WTC11 (cell line): ENCODE measurements at regions not wholly inside any gene's neighbourhood (a gene's known extent, or its start where the extent isn't known, plus 50 kb on each side); places are given as distances from the start of the nearest gene placed in this dataset.

ENCODE experiments used
- ATAC-seq: fragments of 200-7000 bp; cut with Tn5 transposase; 2 replicates; pipeline ENCODE4 v1.10.0; 2021; ENCODE audit warnings: mild to moderate bottlenecking, moderate library complexity
- CTCF ChIA-PET: fragments of 300-600 bp; sonication (Branson Sonifier 250); formaldehyde crosslinking; loops from one replicate; lab custom pipeline; 2021; ENCODE audit warnings: antibody characterized with exemption; lab: Charles Lee
- POLR2A ChIA-PET: fragments of 350-600 bp; sonication (Branson Sonifier 250); formaldehyde crosslinking; loops from one replicate; lab custom pipeline; 2021; ENCODE audit warnings: antibody characterized with exemption; lab: Charles Lee
- DNase-seq: peaks from one replicate; pipeline ENCODE4 v3.0.0; 2021; ENCODE audit warnings: low spot score
- H3K27ac Mint-ChIP-seq: 2 replicates; pipeline ENCODE4 v1.8.0; 2021; ENCODE audit warnings: mixed read lengths
- H3K27me3 Mint-ChIP-seq: 2 replicates; pipeline ENCODE4 v1.8.0; 2021; ENCODE audit warnings: low read depth, mild to moderate bottlenecking, moderate library complexity, mixed read lengths
- H3K36me3 Mint-ChIP-seq: 2 replicates; pipeline ENCODE4 v1.8.0; 2021; ENCODE audit warnings: mixed read lengths
- H3K4me1 Mint-ChIP-seq: 2 replicates; pipeline ENCODE4 v1.8.0; 2022; ENCODE audit warnings: mixed read lengths
- H3K4me3 Mint-ChIP-seq: 2 replicates; pipeline ENCODE4 v1.8.0; 2021; ENCODE audit warnings: mild to moderate bottlenecking, moderate library complexity, mixed read lengths
- H3K9me3 Mint-ChIP-seq: 2 replicates; pipeline ENCODE4 v1.8.0; 2021; ENCODE audit warnings: mixed read lengths
- CBFB ChIP-seq: sonication (generic); formaldehyde crosslinking; IDR thresholded peaks from 2 replicates; pipeline ENCODE4 v1.8.1; 2022; ENCODE audit warnings: mild to moderate bottlenecking, low read depth, missing genetic modification reagents
- CREM ChIP-seq: sonication (generic); formaldehyde crosslinking; IDR thresholded peaks from 2 replicates; pipeline ENCODE4 v1.8.1; 2022; ENCODE audit warnings: mild to moderate bottlenecking, missing genetic modification reagents, moderate library complexity
- FOXJ3 ChIP-seq: sonication (generic); formaldehyde crosslinking; IDR thresholded peaks from 2 replicates; pipeline ENCODE4 v1.9.0; 2021; ENCODE audit warnings: missing genetic modification reagents, mild to moderate bottlenecking, borderline replicate concordance
- GTF2I ChIP-seq: fragments of 250-450 bp; sonication (Bioruptor Pico); conservative IDR thresholded peaks from 2 replicates; pipeline ENCODE4 v1.4.0; 2021; ENCODE audit warnings: mild to moderate bottlenecking
- IRF2 ChIP-seq: sonication (generic); formaldehyde crosslinking; IDR thresholded peaks from 2 replicates; pipeline ENCODE4 v1.8.0; 2022; ENCODE audit warnings: low read depth, missing genetic modification reagents, borderline replicate concordance
- MAX ChIP-seq: sonication (generic); formaldehyde crosslinking; IDR thresholded peaks from 2 replicates; pipeline ENCODE4 v1.8.0; 2022; ENCODE audit warnings: mild to moderate bottlenecking, missing genetic modification reagents
- NFYB ChIP-seq: sonication (generic); formaldehyde crosslinking; conservative IDR thresholded peaks from 2 replicates; pipeline ENCODE4 v1.8.0; 2022; ENCODE audit warnings: low read depth, missing genetic modification reagents
- NR3C1 ChIP-seq: sonication (generic); formaldehyde crosslinking; conservative IDR thresholded peaks from 2 replicates; pipeline ENCODE4 v1.8.1; 2023; ENCODE audit warnings: low read depth, mild to moderate bottlenecking, missing genetic modification reagents
- PRRX2 ChIP-seq: fragments of 250-450 bp; sonication (Bioruptor Pico); IDR thresholded peaks from 2 replicates; pipeline ENCODE4 v1.8.0; 2021; ENCODE audit warnings: mild to moderate bottlenecking
- STAT6 ChIP-seq: sonication (generic); formaldehyde crosslinking; conservative IDR thresholded peaks from 2 replicates; pipeline ENCODE4 v1.8.1; 2023; ENCODE audit warnings: mild to moderate bottlenecking, low read depth, missing genetic modification reagents, moderate library complexity
- ZNF138 ChIP-seq: sonication (generic); formaldehyde crosslinking; conservative IDR thresholded peaks from 2 replicates; pipeline ENCODE4 v1.8.1; 2022; ENCODE audit warnings: mild to moderate bottlenecking, moderate library complexity, missing genetic modification reagents
- TF ChIP-seq, protein P1 (sequence below): sonication (generic); formaldehyde crosslinking; IDR thresholded peaks from 2 replicates; pipeline ENCODE4 v1.8.1; 2022; ENCODE audit warnings: low read depth, mild to moderate bottlenecking, moderate library complexity, missing genetic modification reagents, borderline replicate concordance
- TF ChIP-seq, protein P2 (sequence below): sonication (generic); formaldehyde crosslinking; IDR thresholded peaks from 2 replicates; pipeline ENCODE4 v1.8.1; 2022; ENCODE audit warnings: mild to moderate bottlenecking, missing genetic modification reagents, moderate library complexity, borderline replicate concordance
- TF ChIP-seq, protein P3 (sequence below): sonication (generic); formaldehyde crosslinking; IDR thresholded peaks from 2 replicates; pipeline ENCODE4 v1.8.0; 2022; ENCODE audit warnings: mild to moderate bottlenecking, missing genetic modification reagents
- TF ChIP-seq, protein P4 (sequence below): sonication (generic); formaldehyde crosslinking; IDR thresholded peaks from 2 replicates; pipeline ENCODE4 v1.8.1; 2023; ENCODE audit warnings: mild to moderate bottlenecking, moderate library complexity, missing genetic modification reagents
- TF ChIP-seq, protein P5 (sequence below): fragments of 250-450 bp; sonication (Bioruptor Pico); conservative IDR thresholded peaks from 2 replicates; pipeline ENCODE4 v1.9.0; 2021; ENCODE audit warnings: mild to moderate bottlenecking
- TF ChIP-seq, protein P6 (sequence below): sonication (generic); formaldehyde crosslinking; IDR thresholded peaks from 2 replicates; pipeline ENCODE4 v1.8.0; 2022; ENCODE audit warnings: missing genetic modification reagents

DNA sequence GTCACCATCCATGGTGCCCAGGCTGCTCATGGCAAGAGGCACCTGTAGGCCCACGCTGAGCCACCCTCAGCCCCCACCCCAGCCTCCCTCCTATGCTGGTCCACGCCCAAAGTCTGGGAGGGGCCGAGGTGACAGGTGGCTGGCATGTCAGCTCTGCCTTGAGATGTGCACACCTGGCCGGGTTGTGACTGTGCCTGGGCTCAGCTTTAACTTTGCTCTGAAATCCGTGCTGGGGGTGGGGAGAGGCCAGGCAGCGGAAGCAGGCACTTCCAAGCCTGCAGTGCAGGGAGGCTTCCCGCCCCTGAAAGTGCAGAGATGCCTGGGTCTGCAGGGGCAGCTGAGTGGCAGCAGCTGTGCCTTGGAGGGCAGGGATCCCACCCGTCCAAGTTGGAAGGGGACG is 1124.8 kb downstream of the SI start:
- Mint-ChIP-seq H3K36me3 (no peaks in the 10 kb centered on the region), H3K9me3 (peaks cover 6% of the 10 kb centered on the region)
- CTCF ChIA-PET: no interaction called here

More for the DNA sequence above, 1124.8 kb downstream of the SI start:
- ATAC-seq (no peak), DNase-seq (no peak)
- no peak overlapping the region for H3K27ac Mint-ChIP-seq
- no peaks in the 10 kb centered on the region for H3K27me3 Mint-ChIP-seq
- H3K4me3 Mint-ChIP-seq: no peak overlapping the region
- no peak for TF ChIP-seq CREM (CRISPR knock-in tag)
- TF ChIP-seq, protein P1, sequence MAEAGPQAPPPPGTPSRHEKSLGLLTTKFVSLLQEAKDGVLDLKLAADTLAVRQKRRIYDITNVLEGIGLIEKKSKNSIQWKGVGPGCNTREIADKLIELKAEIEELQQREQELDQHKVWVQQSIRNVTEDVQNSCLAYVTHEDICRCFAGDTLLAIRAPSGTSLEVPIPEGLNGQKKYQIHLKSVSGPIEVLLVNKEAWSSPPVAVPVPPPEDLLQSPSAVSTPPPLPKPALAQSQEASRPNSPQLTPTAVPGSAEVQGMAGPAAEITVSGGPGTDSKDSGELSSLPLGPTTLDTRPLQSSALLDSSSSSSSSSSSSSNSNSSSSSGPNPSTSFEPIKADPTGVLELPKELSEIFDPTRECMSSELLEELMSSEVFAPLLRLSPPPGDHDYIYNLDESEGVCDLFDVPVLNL (CRISPR knock-in tag): no peak
- TF ChIP-seq, protein P2, sequence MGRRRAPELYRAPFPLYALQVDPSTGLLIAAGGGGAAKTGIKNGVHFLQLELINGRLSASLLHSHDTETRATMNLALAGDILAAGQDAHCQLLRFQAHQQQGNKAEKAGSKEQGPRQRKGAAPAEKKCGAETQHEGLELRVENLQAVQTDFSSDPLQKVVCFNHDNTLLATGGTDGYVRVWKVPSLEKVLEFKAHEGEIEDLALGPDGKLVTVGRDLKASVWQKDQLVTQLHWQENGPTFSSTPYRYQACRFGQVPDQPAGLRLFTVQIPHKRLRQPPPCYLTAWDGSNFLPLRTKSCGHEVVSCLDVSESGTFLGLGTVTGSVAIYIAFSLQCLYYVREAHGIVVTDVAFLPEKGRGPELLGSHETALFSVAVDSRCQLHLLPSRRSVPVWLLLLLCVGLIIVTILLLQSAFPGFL (CRISPR knock-in tag): no peak
- TF ChIP-seq, protein P3, sequence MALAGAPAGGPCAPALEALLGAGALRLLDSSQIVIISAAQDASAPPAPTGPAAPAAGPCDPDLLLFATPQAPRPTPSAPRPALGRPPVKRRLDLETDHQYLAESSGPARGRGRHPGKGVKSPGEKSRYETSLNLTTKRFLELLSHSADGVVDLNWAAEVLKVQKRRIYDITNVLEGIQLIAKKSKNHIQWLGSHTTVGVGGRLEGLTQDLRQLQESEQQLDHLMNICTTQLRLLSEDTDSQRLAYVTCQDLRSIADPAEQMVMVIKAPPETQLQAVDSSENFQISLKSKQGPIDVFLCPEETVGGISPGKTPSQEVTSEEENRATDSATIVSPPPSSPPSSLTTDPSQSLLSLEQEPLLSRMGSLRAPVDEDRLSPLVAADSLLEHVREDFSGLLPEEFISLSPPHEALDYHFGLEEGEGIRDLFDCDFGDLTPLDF (CRISPR knock-in tag): no peak
- no peak for TF ChIP-seq FOXJ3
- no peak for TF ChIP-seq MAX (CRISPR knock-in tag)
- no peak for TF ChIP-seq NR3C1 (CRISPR knock-in tag)
- TF ChIP-seq IRF2 (CRISPR knock-in tag): no peak
- TF ChIP-seq NFYB (CRISPR knock-in tag): no peak
- TF ChIP-seq, protein P4, sequence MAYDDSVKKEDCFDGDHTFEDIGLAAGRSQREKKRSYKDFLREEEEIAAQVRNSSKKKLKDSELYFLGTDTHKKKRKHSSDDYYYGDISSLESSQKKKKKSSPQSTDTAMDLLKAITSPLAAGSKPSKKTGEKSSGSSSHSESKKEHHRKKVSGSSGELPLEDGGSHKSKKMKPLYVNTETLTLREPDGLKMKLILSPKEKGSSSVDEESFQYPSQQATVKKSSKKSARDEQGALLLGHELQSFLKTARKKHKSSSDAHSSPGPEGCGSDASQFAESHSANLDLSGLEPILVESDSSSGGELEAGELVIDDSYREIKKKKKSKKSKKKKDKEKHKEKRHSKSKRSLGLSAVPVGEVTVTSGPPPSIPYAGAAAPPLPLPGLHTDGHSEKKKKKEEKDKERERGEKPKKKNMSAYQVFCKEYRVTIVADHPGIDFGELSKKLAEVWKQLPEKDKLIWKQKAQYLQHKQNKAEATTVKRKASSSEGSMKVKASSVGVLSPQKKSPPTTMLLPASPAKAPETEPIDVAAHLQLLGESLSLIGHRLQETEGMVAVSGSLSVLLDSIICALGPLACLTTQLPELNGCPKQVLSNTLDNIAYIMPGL (CRISPR knock-in tag): no peak
- TF ChIP-seq, protein P5, sequence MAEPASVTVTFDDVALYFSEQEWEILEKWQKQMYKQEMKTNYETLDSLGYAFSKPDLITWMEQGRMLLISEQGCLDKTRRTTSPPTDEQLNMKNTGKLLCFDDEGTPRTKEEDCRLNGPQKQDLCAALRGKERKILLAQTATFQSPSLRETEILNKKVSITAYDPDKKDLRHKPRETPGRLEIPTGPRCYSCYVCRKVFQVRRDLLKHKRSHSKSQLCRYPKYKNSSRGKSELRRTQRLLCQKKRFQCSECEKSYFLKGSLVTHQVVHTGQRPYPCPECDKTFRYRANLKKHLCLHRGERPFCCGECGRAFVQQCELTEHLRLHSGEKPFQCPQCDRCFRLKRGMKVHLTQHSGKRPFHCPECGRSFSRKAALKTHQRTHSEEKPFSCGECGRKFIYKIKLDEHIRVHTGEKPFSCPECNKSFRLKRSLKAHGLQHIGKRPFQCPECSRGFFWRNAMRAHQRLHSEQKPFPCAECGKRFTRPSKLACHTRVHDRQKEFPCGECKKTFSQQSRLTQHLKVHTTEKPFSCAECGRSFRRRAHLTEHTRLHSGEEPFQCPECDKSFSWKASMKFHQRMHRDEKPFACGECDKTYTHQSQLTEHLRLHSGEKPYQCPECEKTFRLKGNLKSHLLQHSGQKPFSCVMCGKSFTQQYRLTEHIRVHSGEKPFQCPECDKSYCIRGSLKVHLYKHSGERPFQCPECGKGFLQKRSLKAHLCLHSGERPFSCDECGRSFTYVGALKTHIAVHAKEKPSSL (CRISPR knock-in tag): no peak
- TF ChIP-seq STAT6 (CRISPR knock-in tag): no peak
- TF ChIP-seq PRRX2: no peak
- no peak for TF ChIP-seq GTF2I
- no peak for TF ChIP-seq ZNF138 (CRISPR knock-in tag)
- TF ChIP-seq, protein P6, sequence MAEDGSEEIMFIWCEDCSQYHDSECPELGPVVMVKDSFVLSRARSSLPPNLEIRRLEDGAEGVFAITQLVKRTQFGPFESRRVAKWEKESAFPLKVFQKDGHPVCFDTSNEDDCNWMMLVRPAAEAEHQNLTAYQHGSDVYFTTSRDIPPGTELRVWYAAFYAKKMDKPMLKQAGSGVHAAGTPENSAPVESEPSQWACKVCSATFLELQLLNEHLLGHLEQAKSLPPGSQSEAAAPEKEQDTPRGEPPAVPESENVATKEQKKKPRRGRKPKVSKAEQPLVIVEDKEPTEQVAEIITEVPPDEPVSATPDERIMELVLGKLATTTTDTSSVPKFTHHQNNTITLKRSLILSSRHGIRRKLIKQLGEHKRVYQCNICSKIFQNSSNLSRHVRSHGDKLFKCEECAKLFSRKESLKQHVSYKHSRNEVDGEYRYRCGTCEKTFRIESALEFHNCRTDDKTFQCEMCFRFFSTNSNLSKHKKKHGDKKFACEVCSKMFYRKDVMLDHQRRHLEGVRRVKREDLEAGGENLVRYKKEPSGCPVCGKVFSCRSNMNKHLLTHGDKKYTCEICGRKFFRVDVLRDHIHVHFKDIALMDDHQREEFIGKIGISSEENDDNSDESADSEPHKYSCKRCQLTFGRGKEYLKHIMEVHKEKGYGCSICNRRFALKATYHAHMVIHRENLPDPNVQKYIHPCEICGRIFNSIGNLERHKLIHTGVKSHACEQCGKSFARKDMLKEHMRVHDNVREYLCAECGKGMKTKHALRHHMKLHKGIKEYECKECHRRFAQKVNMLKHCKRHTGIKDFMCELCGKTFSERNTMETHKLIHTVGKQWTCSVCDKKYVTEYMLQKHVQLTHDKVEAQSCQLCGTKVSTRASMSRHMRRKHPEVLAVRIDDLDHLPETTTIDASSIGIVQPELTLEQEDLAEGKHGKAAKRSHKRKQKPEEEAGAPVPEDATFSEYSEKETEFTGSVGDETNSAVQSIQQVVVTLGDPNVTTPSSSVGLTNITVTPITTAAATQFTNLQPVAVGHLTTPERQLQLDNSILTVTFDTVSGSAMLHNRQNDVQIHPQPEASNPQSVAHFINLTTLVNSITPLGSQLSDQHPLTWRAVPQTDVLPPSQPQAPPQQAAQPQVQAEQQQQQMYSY (CRISPR knock-in tag): no peak
- no peak for TF ChIP-seq CBFB (CRISPR knock-in tag)
- POLR2A ChIA-PET: no interaction called here
- peaks cover 8% of the 10 kb centered on the region for H3K4me1 Mint-ChIP-seq
